HUES64 (cell line): ENCODE measurements at regions not wholly inside any gene's neighbourhood (a gene's known extent, or its start where the extent isn't known, plus 50 kb on each side); places are given as distances from the start of the nearest gene placed in this dataset.

Source experiments
- H3K27ac ChIP-seq: 2 replicates; pipeline ENCODE4 v1.7.0; 2013; ENCODE audit warnings: low read depth, low read length, inconsistent platforms
- H3K27me3 ChIP-seq: 2 replicates; pipeline ENCODE4 v1.6.1; 2013; ENCODE audit warnings: mild to moderate bottlenecking, low read length; ENCODE audit not compliant: insufficient read depth
- H3K36me3 ChIP-seq: 2 replicates; pipeline ENCODE4 v1.6.1; 2013; ENCODE audit warnings: mild to moderate bottlenecking, low read length; ENCODE audit not compliant: insufficient read depth
- H3K4me1 ChIP-seq: 2 replicates; pipeline ENCODE4 v1.6.1; 2013; ENCODE audit warnings: mild to moderate bottlenecking, low read length, moderate library complexity; ENCODE audit not compliant: insufficient read depth
- H3K4me3 ChIP-seq: 2 replicates; pipeline ENCODE4 v1.5.1; 2013; ENCODE audit warnings: mild to moderate bottlenecking, low read length, moderate library complexity
- H3K9ac ChIP-seq: 2 replicates; pipeline ENCODE4 v1.6.1; 2013; ENCODE audit warnings: mild to moderate bottlenecking, low read depth, low read length
- H3K9me3 ChIP-seq: 2 replicates; pipeline ENCODE4 v1.6.1; 2013; ENCODE audit warnings: low read depth, low read length; ENCODE audit not compliant: insufficient read depth
- WGBS: fragments of 150-250, 120-280 bp; methylation state at CpG from one replicate; pipeline ENCODE4 v1.1.7; 2013; ENCODE audit warnings: missing lambda C conversion rate; 5-methylcytosine and 5-hydroxymethylcytosine counted together

GRCh38 chr21:26759731-26760130, 85.5 kb downstream of the ADAMTS1 start:
- Histone ChIP-seq H3K36me3 (no peaks in the 10 kb centered on the region), H3K27ac (no peak overlapping the region), H3K4me3 (no peak overlapping the region), H3K9me3 (no peaks in the 10 kb centered on the region), H3K27me3 (no peaks in the 10 kb centered on the region), H3K9ac (no peak overlapping the region), H3K4me1 (no peaks in the 10 kb centered on the region)
- 100% methylated on average over 1 of the region's 2 CpGs for WGBS

GRCh38 chr21:26758083-26758880, 86.9 kb downstream of the ADAMTS1 start:
- no peak overlapping the region for H3K4me3 ChIP-seq
- WGBS, result 100% methylated on average over 1 of the region's 3 CpGs
- no peaks in the 10 kb centered on the region for H3K4me1 ChIP-seq
- H3K36me3 ChIP-seq, result no peaks in the 10 kb centered on the region
- H3K27ac ChIP-seq, result no peak overlapping the region
- H3K9me3 ChIP-seq, result no peaks in the 10 kb centered on the region
- H3K27me3 ChIP-seq, result no peaks in the 10 kb centered on the region
- no peak overlapping the region for H3K9ac ChIP-seq

DNA sequence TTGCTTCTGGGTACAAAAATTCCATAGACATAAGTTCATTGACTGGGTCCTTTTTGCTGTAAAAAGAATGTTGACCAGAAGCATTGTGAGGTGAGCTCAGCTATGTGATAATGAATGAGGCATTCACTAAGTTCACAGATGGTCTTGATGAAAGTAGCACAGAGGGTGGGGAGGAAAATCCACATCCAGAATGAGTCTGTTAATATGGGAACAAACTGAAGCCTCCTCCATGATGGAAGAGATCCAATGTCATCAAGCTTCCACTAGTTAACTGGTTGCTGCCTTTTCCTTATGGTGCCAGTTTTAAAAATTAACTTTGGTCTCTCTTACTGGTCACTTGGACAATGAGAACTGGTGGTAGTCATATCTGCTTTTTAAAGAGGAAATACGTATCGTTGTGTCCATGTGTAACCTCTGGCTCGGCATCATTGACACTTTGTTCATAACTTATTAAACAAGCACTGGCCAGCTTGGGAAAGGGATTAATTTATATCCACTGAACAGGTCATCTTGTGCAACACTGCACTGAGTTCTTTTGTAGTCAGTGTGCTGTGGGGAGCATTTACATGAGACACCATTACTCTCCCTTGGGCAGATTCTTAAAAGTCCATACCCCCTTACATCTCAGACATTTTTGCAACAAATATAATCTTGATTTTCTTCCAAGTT, 88.6 kb downstream of the ADAMTS1 start:
- H3K9ac ChIP-seq, result no peak overlapping the region
- H3K4me1 ChIP-seq, result no peaks in the 10 kb centered on the region
- H3K27ac ChIP-seq, result no peak overlapping the region
- no peaks in the 10 kb centered on the region for H3K27me3 ChIP-seq
- no peaks in the 10 kb centered on the region for H3K36me3 ChIP-seq
- WGBS, result 95% methylated on average over 3 of the region's 3 CpGs
- no peaks in the 10 kb centered on the region for H3K9me3 ChIP-seq
- no peak overlapping the region for H3K4me3 ChIP-seq

GRCh38 chr21:26754853-26755252, 90.4 kb downstream of the ADAMTS1 start:
- Histone ChIP-seq H3K4me3 (no peak overlapping the region), H3K4me1 (no peaks in the 10 kb centered on the region), H3K27ac (no peak overlapping the region), H3K27me3 (no peaks in the 10 kb centered on the region), H3K36me3 (no peaks in the 10 kb centered on the region), H3K9ac (no peak overlapping the region), H3K9me3 (no peaks in the 10 kb centered on the region)
- WGBS, result 93% methylated on average over 2 of the region's 2 CpGs

GRCh38 chr21:26753822-26754221, 91.4 kb downstream of the ADAMTS1 start:
- 99% methylated on average over 4 of the region's 4 CpGs for WGBS
- Histone ChIP-seq H3K4me3 (no peak overlapping the region), H3K27ac (no peak overlapping the region)

DNA sequence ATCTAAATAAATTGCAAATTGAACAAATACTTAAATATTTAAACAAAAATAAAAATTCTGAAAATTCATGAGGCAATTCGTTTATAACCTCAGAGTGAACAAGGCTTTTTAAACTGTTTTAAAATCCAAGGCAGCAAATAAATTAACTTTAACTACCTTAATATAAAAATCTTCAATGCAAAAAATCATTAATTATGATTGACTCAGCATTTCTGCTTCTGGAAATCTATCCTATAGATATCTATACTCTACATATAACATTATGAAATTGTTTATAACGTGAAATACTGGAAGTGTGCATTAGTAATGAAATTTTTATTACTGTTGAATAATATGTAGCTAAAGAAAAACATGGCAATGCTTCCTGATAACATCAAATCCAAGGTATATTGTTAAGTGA, 92.4 kb downstream of the ADAMTS1 start:
- WGBS, result 80% methylated on average over 1 of the region's 2 CpGs
- Histone ChIP-seq H3K36me3 (no peaks in the 10 kb centered on the region), H3K27me3 (no peaks in the 10 kb centered on the region), H3K9ac (no peak overlapping the region), H3K9me3 (no peaks in the 10 kb centered on the region), H3K4me1 (no peaks in the 10 kb centered on the region), H3K4me3 (no peak overlapping the region), H3K27ac (no peak overlapping the region)

More at GRCh38 chr21:26753822-26754221, 91.4 kb downstream of the ADAMTS1 start:
- H3K36me3 ChIP-seq, result no peaks in the 10 kb centered on the region
- no peaks in the 10 kb centered on the region for H3K27me3 ChIP-seq
- H3K4me1 ChIP-seq, result no peaks in the 10 kb centered on the region
- no peaks in the 10 kb centered on the region for H3K9me3 ChIP-seq
- no peak overlapping the region for H3K9ac ChIP-seq

DNA sequence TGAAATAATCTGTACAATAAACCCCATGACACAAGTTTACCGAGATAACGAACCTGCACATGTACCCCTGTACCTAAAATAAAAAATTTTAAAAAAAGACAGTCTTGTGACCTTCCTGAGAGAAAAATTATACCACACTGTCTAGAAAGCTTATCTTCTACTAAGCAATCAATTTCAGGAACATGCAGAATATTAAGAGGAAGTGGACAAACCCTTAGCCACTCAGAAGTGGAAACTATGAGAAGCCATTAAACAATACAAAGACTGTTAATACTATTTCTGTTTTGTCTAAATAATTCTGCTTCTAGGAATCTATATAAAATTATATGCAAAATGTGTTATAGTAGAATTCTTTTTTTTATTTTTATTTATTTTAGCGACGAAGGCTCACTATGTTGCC, 93.9 kb downstream of the ADAMTS1 start:
- no peaks in the 10 kb centered on the region for H3K27me3 ChIP-seq

DNA sequence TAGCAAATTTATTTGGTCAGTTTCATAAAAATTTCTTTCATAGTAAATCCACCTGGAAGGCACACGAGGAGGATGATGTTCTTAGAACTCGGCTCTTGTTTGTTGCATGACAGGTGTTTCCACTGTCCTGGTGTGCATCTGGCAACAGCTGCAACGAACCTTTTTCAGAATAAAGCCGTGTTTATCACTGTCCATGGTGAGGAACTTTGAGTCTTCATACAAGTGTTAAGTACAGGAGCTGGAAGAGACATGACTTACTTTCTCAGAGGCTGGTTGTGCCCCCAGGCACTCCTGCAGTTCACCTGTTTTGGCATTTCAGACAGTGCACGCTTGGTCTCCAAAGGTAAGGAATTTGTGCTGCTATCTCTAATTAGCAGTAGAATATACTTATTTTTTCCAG, 97.1 kb downstream of the ADAMTS1 start:
- H3K4me3 ChIP-seq, result no peak overlapping the region
- no peak overlapping the region for H3K27ac ChIP-seq
- no peak overlapping the region for H3K9ac ChIP-seq
- no peaks in the 10 kb centered on the region for H3K27me3 ChIP-seq
- H3K4me1 ChIP-seq, result no peaks in the 10 kb centered on the region
- no peaks in the 10 kb centered on the region for H3K9me3 ChIP-seq
- H3K36me3 ChIP-seq, result no peaks in the 10 kb centered on the region
- WGBS, result 93% methylated on average over 5 of the region's 5 CpGs

More for the DNA sequence above, 93.9 kb downstream of the ADAMTS1 start:
- Histone ChIP-seq H3K36me3 (no peaks in the 10 kb centered on the region), H3K27ac (no peak overlapping the region), H3K9ac (no peak overlapping the region), H3K4me3 (no peak overlapping the region), H3K9me3 (no peaks in the 10 kb centered on the region), H3K4me1 (no peaks in the 10 kb centered on the region)
- 99% methylated on average over 4 of the region's 4 CpGs for whole genome bisulfite sequencing

- H3K9me3 ChIP-seq, result no peaks in the 10 kb centered on the region
- H3K4me3 ChIP-seq, result no peak overlapping the region
- no peaks in the 10 kb centered on the region for H3K4me1 ChIP-seq
- no peaks in the 10 kb centered on the region for H3K27me3 ChIP-seq
- no peak overlapping the region for H3K27ac ChIP-seq
- no peak overlapping the region for H3K9ac ChIP-seq
- 93% methylated on average over 2 of the region's 2 CpGs for WGBS
- no peaks in the 10 kb centered on the region for H3K36me3 ChIP-seq
These were observed 98.0 kb downstream of the ADAMTS1 start for GRCh38 chr21:26747216-26747615.

GRCh38 chr21:26743524-26743923, 101.7 kb downstream of the ADAMTS1 start:
- 95% methylated on average over 2 of the region's 2 CpGs for WGBS
- Histone ChIP-seq H3K9ac (no peak overlapping the region), H3K36me3 (no peaks in the 10 kb centered on the region), H3K4me3 (no peak overlapping the region), H3K27ac (no peak overlapping the region), H3K27me3 (no peaks in the 10 kb centered on the region), H3K4me1 (no peaks in the 10 kb centered on the region), H3K9me3 (no peaks in the 10 kb centered on the region)

- H3K9ac ChIP-seq, result no peak overlapping the region
- no peak overlapping the region for H3K4me3 ChIP-seq
- no peaks in the 10 kb centered on the region for H3K9me3 ChIP-seq
- H3K36me3 ChIP-seq, result no peaks in the 10 kb centered on the region
- H3K27ac ChIP-seq, result no peak overlapping the region
- 92% methylated on average over 1 of the region's 1 CpG for WGBS
- H3K4me1 ChIP-seq, result peaks cover 9% of the 10 kb centered on the region; the same call in 1 of the 2 replicates
- H3K27me3 ChIP-seq, result no peaks in the 10 kb centered on the region
These were observed 106.0 kb downstream of the ADAMTS1 start for GRCh38 chr21:26739189-26739588.
